ENCODE measurements at regions not wholly inside any gene's neighbourhood (a gene's known extent, or its start where the extent isn't known, plus 50 kb on each side); places are given as distances from the start of the nearest gene placed in this dataset.

DNA sequence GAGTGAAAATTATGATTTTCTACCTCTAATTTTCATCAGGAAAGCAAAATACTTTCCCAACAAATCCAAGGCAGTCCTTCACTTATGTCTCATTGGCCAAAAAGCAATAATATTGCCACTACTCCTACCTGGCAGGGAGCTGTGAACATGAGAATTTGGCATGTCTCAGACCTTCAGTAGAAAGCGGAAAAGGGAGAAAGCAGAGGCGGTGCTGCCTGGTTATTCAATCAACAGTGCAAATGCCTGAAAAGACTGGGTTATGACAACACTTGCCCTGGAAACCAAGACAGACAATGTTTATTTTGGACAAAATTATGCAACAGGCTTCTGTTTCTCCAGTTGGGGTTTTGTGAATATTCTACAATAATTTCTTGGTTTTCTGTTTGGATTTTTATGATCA, 194.4 kb downstream of the TAF11L14 start:
- TF ChIP-seq, protein P1, sequence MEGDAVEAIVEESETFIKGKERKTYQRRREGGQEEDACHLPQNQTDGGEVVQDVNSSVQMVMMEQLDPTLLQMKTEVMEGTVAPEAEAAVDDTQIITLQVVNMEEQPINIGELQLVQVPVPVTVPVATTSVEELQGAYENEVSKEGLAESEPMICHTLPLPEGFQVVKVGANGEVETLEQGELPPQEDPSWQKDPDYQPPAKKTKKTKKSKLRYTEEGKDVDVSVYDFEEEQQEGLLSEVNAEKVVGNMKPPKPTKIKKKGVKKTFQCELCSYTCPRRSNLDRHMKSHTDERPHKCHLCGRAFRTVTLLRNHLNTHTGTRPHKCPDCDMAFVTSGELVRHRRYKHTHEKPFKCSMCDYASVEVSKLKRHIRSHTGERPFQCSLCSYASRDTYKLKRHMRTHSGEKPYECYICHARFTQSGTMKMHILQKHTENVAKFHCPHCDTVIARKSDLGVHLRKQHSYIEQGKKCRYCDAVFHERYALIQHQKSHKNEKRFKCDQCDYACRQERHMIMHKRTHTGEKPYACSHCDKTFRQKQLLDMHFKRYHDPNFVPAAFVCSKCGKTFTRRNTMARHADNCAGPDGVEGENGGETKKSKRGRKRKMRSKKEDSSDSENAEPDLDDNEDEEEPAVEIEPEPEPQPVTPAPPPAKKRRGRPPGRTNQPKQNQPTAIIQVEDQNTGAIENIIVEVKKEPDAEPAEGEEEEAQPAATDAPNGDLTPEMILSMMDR (IDR thresholded peaks at IDR 0.05), result no peak
- TF ChIP-seq POLR2A (IDR thresholded peaks at IDR 0.05), result no peak

All from body of pancreas (tissue), 4 donors.